ENCODE measurements at regions not wholly inside any gene's neighbourhood (a gene's known extent, or its start where the extent isn't known, plus 50 kb on each side); places are given as distances from the start of the nearest gene placed in this dataset.

DNA sequence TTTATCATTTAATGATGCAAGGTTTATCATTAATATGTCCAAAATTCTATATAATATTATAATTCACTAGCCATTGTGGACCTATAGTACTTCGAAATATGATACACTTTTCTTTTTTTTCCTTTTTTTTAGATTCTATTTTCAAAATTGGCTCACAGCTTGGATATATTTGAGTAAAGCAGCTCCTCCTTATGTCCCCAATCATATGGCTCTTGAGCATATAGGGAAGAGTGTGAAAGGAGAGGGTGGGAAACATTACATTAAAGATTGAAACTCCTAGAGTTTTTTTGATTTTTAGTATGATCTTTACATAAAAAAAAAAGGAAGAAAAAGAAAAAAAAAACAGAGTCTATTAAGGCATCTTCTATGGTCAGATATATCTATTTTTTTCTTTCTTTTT is 457.9 kb downstream of the RIT2 start:
- TF ChIP-seq, protein P1, sequence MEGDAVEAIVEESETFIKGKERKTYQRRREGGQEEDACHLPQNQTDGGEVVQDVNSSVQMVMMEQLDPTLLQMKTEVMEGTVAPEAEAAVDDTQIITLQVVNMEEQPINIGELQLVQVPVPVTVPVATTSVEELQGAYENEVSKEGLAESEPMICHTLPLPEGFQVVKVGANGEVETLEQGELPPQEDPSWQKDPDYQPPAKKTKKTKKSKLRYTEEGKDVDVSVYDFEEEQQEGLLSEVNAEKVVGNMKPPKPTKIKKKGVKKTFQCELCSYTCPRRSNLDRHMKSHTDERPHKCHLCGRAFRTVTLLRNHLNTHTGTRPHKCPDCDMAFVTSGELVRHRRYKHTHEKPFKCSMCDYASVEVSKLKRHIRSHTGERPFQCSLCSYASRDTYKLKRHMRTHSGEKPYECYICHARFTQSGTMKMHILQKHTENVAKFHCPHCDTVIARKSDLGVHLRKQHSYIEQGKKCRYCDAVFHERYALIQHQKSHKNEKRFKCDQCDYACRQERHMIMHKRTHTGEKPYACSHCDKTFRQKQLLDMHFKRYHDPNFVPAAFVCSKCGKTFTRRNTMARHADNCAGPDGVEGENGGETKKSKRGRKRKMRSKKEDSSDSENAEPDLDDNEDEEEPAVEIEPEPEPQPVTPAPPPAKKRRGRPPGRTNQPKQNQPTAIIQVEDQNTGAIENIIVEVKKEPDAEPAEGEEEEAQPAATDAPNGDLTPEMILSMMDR (IDR thresholded peaks at IDR 0.05; ENCODE audit: unreplicated experiment), result no peak
- peaks cover 15% of the 10 kb centered on the region for H3K9me3 Mint-ChIP-seq (ENCODE audit: low read depth, unreplicated experiment)
- intact Hi-C loops (cut with micrococcal nuclease; ENCODE audit: unreplicated experiment), result no loop called here
- no peaks in the 10 kb centered on the region for H3K27me3 Mint-ChIP-seq (ENCODE audit: unreplicated experiment)
- BruUV-seq (replicated peaks), result no TSS peak
- no peak overlapping the region for H3K27ac Mint-ChIP-seq (ENCODE audit: unreplicated experiment)
- no peaks in the 10 kb centered on the region for H3K36me3 Mint-ChIP-seq (ENCODE audit: insufficient read depth, unreplicated experiment)
- CTCF ChIA-PET, result no interaction called here
- no peak for DNase-seq
- no peak overlapping the region for H3K4me3 Mint-ChIP-seq (ENCODE audit: low read depth, unreplicated experiment)
- no peaks in the 10 kb centered on the region for H3K4me1 Mint-ChIP-seq (ENCODE audit: low read depth, unreplicated experiment)

DNA sequence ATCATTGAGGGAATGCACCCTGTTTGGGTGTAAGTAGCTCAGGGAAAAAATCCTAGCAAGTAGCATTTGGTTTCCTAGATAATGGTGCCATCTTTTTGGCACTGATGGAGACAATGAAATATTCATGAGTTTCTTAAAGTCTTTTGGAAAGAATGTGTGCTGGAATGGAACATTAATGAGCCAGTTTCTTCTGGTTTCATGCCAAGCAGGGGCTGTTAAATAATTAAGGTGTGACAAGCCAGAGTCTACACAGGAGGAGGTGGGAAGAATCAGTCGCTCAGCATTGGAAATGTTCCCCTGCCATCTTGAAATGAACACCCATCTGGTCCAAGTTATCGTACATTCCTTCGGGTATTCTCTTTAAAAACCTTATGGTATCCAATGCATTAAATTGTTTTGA is 457.3 kb downstream of the RIT2 start:
- CTCF ChIA-PET, result no interaction called here
- no peaks in the 10 kb centered on the region for H3K36me3 Mint-ChIP-seq (ENCODE audit: insufficient read depth, unreplicated experiment)

DNA sequence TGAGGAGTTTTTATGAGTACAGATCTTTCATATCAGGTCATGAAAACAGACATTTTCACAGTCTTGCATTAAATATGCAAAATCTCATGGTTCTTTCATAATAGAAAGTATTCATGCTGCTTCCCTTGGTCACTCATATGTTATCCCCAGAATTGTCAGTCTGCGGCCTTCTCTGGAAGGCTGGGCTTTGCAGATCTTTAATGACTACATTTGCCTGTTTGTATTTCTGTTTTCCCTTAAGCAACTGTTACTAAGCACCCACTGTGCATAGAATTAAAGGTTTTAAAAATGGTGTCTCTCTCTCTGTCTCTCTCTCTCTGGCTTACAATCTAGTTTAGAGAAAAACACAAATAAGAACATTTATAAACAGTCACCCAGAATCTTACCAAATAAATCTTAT is 456.3 kb downstream of the RIT2 start:
- Mint-ChIP-seq H3K9me3 (ENCODE audit: low read depth, unreplicated experiment) (peaks cover 12% of the 10 kb centered on the region), H3K4me1 (ENCODE audit: low read depth, unreplicated experiment) (no peaks in the 10 kb centered on the region), H3K27me3 (ENCODE audit: unreplicated experiment) (no peaks in the 10 kb centered on the region), H3K4me3 (ENCODE audit: low read depth, unreplicated experiment) (no peak overlapping the region), H3K27ac (ENCODE audit: unreplicated experiment) (no peak overlapping the region), H3K36me3 (ENCODE audit: insufficient read depth, unreplicated experiment) (no peaks in the 10 kb centered on the region)
- TF ChIP-seq, protein P1 (IDR thresholded peaks at IDR 0.05; ENCODE audit: unreplicated experiment), result no peak
- intact Hi-C loops (cut with micrococcal nuclease; ENCODE audit: unreplicated experiment), result no loop called here
- DNase-seq, result no peak
- CTCF ChIA-PET, result no interaction called here
- BruUV-seq (replicated peaks), result no TSS peak

More for the DNA sequence above, 457.3 kb downstream of the RIT2 start:
- DNase-seq, result no peak
- peaks cover 15% of the 10 kb centered on the region for H3K9me3 Mint-ChIP-seq (ENCODE audit: low read depth, unreplicated experiment)
- TF ChIP-seq, protein P1 (IDR thresholded peaks at IDR 0.05; ENCODE audit: unreplicated experiment), result no peak
- no TSS peak for BruUV-seq (replicated peaks)
- no peak overlapping the region for H3K4me3 Mint-ChIP-seq (ENCODE audit: low read depth, unreplicated experiment)
- H3K27me3 Mint-ChIP-seq (ENCODE audit: unreplicated experiment), result no peaks in the 10 kb centered on the region
- H3K27ac Mint-ChIP-seq (ENCODE audit: unreplicated experiment), result no peak overlapping the region
- intact Hi-C loops (cut with micrococcal nuclease; ENCODE audit: unreplicated experiment), result no loop called here
- no peaks in the 10 kb centered on the region for H3K4me1 Mint-ChIP-seq (ENCODE audit: low read depth, unreplicated experiment)

DNA sequence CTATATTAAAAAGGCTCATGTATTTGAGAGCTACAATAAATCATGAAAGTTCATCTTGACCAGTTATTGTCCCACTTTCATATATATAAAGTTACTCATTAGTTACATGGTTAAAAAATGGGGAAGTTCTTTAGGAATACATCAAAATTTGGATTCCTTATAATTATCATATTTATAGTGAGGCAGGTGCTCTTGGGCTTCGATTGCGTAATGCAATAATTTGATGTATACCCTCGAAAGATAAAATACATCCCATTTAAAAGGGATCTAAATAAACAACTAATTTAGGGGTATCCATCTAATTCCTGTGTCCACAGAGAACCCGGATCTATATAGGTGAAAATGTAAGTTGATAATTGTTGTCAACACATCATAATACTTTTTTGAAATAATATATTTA is 444.6 kb downstream of the RIT2 start:
- no peak overlapping the region for H3K27ac Mint-ChIP-seq (ENCODE audit: unreplicated experiment)
- peaks cover 3% of the 10 kb centered on the region for H3K9me3 Mint-ChIP-seq (ENCODE audit: low read depth, unreplicated experiment)
- no peaks in the 10 kb centered on the region for H3K4me1 Mint-ChIP-seq (ENCODE audit: low read depth, unreplicated experiment)
- CTCF ChIA-PET, result no interaction called here
- H3K36me3 Mint-ChIP-seq (ENCODE audit: insufficient read depth, unreplicated experiment), result no peaks in the 10 kb centered on the region
- TF ChIP-seq, protein P1 (IDR thresholded peaks at IDR 0.05; ENCODE audit: unreplicated experiment), result no peak
- H3K4me3 Mint-ChIP-seq (ENCODE audit: low read depth, unreplicated experiment), result no peak overlapping the region
- intact Hi-C loops (cut with micrococcal nuclease; ENCODE audit: unreplicated experiment), result no loop called here
- no peaks in the 10 kb centered on the region for H3K27me3 Mint-ChIP-seq (ENCODE audit: unreplicated experiment)
- DNase-seq, result no peak
- BruUV-seq (replicated peaks), result no TSS peak

DNA sequence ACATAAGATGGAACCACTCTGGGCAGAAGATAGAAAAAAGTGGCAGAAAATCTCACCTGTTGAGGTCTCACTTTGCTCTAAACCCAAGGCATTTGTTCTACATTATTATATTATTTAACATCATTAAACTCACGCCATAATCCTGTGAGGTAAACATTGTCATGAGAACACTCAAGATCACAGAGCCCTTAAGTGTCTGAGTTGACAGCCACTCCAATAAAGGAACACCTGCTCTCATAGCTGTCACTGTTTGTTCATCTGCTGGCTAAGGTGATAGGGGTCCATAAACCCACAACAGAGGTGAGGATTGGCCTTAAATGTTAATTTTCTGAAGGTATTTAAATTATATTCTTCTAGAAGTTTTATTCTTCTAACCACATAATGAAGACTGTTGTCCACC is 439.7 kb downstream of the RIT2 start:
- TF ChIP-seq, protein P1 (IDR thresholded peaks at IDR 0.05; ENCODE audit: unreplicated experiment), result no peak
- H3K4me1 Mint-ChIP-seq (ENCODE audit: low read depth, unreplicated experiment), result no peaks in the 10 kb centered on the region
- no peaks in the 10 kb centered on the region for H3K36me3 Mint-ChIP-seq (ENCODE audit: insufficient read depth, unreplicated experiment)
- no peak overlapping the region for H3K4me3 Mint-ChIP-seq (ENCODE audit: low read depth, unreplicated experiment)
- peaks cover 5% of the 10 kb centered on the region for H3K9me3 Mint-ChIP-seq (ENCODE audit: low read depth, unreplicated experiment)
- CTCF ChIA-PET, result no interaction called here
- DNase-seq, result no peak
- no peaks in the 10 kb centered on the region for H3K27me3 Mint-ChIP-seq (ENCODE audit: unreplicated experiment)
- no peak overlapping the region for H3K27ac Mint-ChIP-seq (ENCODE audit: unreplicated experiment)
- intact Hi-C loops (cut with micrococcal nuclease; ENCODE audit: unreplicated experiment), result no loop called here
- BruUV-seq (replicated peaks), result no TSS peak
